HepG2 (cell line): ENCODE measurements at regions not wholly inside any gene's neighbourhood (a gene's known extent, or its start where the extent isn't known, plus 50 kb on each side); places are given as distances from the start of the nearest gene placed in this dataset.

ENCODE experiments used
- ATAC-seq: fragments of 200-7000 bp; cut with Tn5 transposase; 3 replicates; pipeline ENCODE4 v1.9.1; 2020; ENCODE audit warnings: mild to moderate bottlenecking, moderate library complexity
- BruUV-seq: library from RNA; stranded (reverse); fragments of 400-500 nt; replicated peaks from 2 replicates; lab custom pipeline; 2021; lab: Mats Ljungman, UMichigan
- CTCF ChIA-PET: fragments of 300-600 bp; formaldehyde crosslinking; extraction: SDS; loops from one replicate; lab custom pipeline; 2021; ENCODE audit warnings: low total read pairs, inconsistent platforms, low intra/inter-chr PET ratio; lab: Yijun Ruan, JAX
- POLR2A ChIA-PET: fragments of 350-600 bp; sonication (Branson Sonifier 250); formaldehyde crosslinking; loops from one replicate; lab custom pipeline; 2020; ENCODE audit warnings: antibody characterized with exemption, inconsistent platforms; lab: Yijun Ruan, JAX
- DNase-seq: peaks from one replicate; pipeline ENCODE4 v3.0.0-alpha.2; 2015; ENCODE audit warnings: low spot score
- FAIRE-seq: peaks from 3 replicates; lab custom pipeline; 2011; peaks lifted over from hg19 to GRCh38; lab: Jason Lieb, UNC
- H2AFZ ChIP-seq: one replicate; pipeline ENCODE4 v1.6.1; 2011; ENCODE audit warnings: low read length, inconsistent platforms
- H3K27ac ChIP-seq: fragments of 300-600 bp; 3 replicates; pipeline ENCODE4 v1.8.0; 2011; ENCODE audit warnings: mixed run types, mild to moderate bottlenecking, mixed read lengths, low read length, inconsistent platforms; ENCODE audit not compliant: insufficient read depth; ENCODE audit errors: extremely low read length
- H3K27me3 ChIP-seq, 2 experiments: fragments of 200-600 bp in 1 of 2; 2 replicates in 1 of 2; 3 replicates in 1 of 2; pipeline versions ENCODE4 v1.6.0 to v1.8.0; 2011; ENCODE audit warnings: low read length in 2 of 2, mild to moderate bottlenecking in 2 of 2, moderate library complexity in 2 of 2, inconsistent platforms in 1 of 2; ENCODE audit not compliant: insufficient read depth in 2 of 2, control insufficient read depth in 1 of 2
- H3K36me3 ChIP-seq, 2 experiments: fragments of 200-600 bp in 1 of 2; replicated peaks in 1 of 2; 2 replicates in 1 of 2; 3 replicates in 1 of 2; pipeline versions ENCODE4 v1.5.1 to v1.8.0; 2011; ENCODE audit warnings: low read length in 2 of 2, inconsistent platforms in 1 of 2; ENCODE audit not compliant: insufficient read depth in 2 of 2, control insufficient read depth in 1 of 2
- H3K4me1 ChIP-seq: 2 replicates; pipeline ENCODE4 v1.5.1; 2012; ENCODE audit warnings: low read length, inconsistent platforms; ENCODE audit not compliant: insufficient read depth
- H3K4me2 ChIP-seq: 2 replicates; pipeline ENCODE4 v1.6.0; 2011; ENCODE audit warnings: low read depth, low read length, inconsistent platforms
- H3K4me3 ChIP-seq, 3 experiments: fragments of 200-600 bp in 1 of 3; sonication (generic), shearing (Covaris generic) in 1 of 3; replicated peaks in 1 of 3; 2 replicates each; pipeline ENCODE4 v1.5.1; 2011 to 2016; ENCODE audit warnings: low read length in 3 of 3, inconsistent platforms in 2 of 3, low read depth in 2 of 3, mild to moderate bottlenecking in 2 of 3, control low read depth in 1 of 3, mixed read lengths in 1 of 3; ENCODE audit not compliant: insufficient read depth in 1 of 3
- H3K79me2 ChIP-seq: one replicate; pipeline ENCODE4 v1.6.1; 2011; ENCODE audit warnings: low read length, inconsistent platforms; ENCODE audit not compliant: insufficient read depth
- H3K9ac ChIP-seq: 2 replicates; pipeline ENCODE4 v1.6.0; 2011; ENCODE audit warnings: mild to moderate bottlenecking, low read depth, low read length, inconsistent platforms; ENCODE audit not compliant: insufficient read depth
- H3K9me3 ChIP-seq: 2 replicates; pipeline ENCODE4 v1.5.1; 2012; ENCODE audit warnings: mild to moderate bottlenecking, low read length
- H4K20me1 ChIP-seq: 2 replicates; pipeline ENCODE4 v1.6.0; 2011; ENCODE audit warnings: inconsistent platforms, mild to moderate bottlenecking, low read length, moderate library complexity; ENCODE audit not compliant: insufficient read depth
- DR1 ChIP-seq: sonication (generic); formaldehyde crosslinking; IDR thresholded peaks from 2 replicates; pipeline ENCODE4 v1.8.0; 2021; ENCODE audit warnings: mild to moderate bottlenecking, missing genetic modification reagents, inconsistent platforms
- ESRRA ChIP-seq: sonication (generic); formaldehyde crosslinking; IDR thresholded peaks from 2 replicates; pipeline ENCODE4 v1.5.1; 2020; ENCODE audit warnings: mild to moderate bottlenecking, low read depth, missing genetic modification reagents
- GMEB1 ChIP-seq: sonication (generic); formaldehyde crosslinking; IDR thresholded peaks from 2 replicates; pipeline ENCODE4 v1.5.1; 2020; ENCODE audit warnings: missing genetic modification reagents, mild to moderate bottlenecking, borderline replicate concordance
- JUN ChIP-seq: sonication (generic); formaldehyde crosslinking; IDR thresholded peaks from 2 replicates; pipeline ENCODE4 v1.4.0; 2020; ENCODE audit warnings: mild to moderate bottlenecking, missing genetic modification reagents
- RBM39 ChIP-seq: fragments of 200-400 bp; formaldehyde crosslinking; IDR thresholded peaks from one replicate; pipeline ENCODE4 v1.6.1; 2018; ENCODE audit warnings: antibody characterized with exemption, mild to moderate bottlenecking, low read depth, low read length; ENCODE audit not compliant: poor library complexity, severe bottlenecking
- SAP130 ChIP-seq: IDR thresholded peaks from 2 replicates; pipeline ENCODE4 v1.6.1; 2016; ENCODE audit warnings: low read depth
- SMAD9 ChIP-seq: sonication (generic); formaldehyde crosslinking; IDR thresholded peaks from 2 replicates; pipeline ENCODE4 v1.5.1; 2020; ENCODE audit warnings: mild to moderate bottlenecking, missing genetic modification reagents
- ZNF256 ChIP-seq: sonication (generic); formaldehyde crosslinking; conservative IDR thresholded peaks from 2 replicates; pipeline ENCODE4 v1.4.0; 2020; ENCODE audit warnings: missing genetic modification reagents
- ZNF318 ChIP-seq: sonication (generic); formaldehyde crosslinking; IDR thresholded peaks from 2 replicates; pipeline ENCODE4 v1.4.0; 2020; ENCODE audit warnings: mild to moderate bottlenecking, missing genetic modification reagents
- ZNF446 ChIP-seq: sonication (generic); formaldehyde crosslinking; IDR thresholded peaks from 2 replicates; pipeline ENCODE4 v1.5.0; 2020; ENCODE audit warnings: mild to moderate bottlenecking, missing genetic modification reagents
- ZNF639 ChIP-seq: conservative IDR thresholded peaks from 2 replicates; pipeline ENCODE4 v1.6.1; 2018; ENCODE audit warnings: missing genetic modification reagents
- WGBS: methylation state at CpG from one replicate; pipeline ENCODE4 v1.1.6; 2017; ENCODE audit warnings: low lambda C conversion rate; 5-methylcytosine and 5-hydroxymethylcytosine counted together
- in situ Hi-C: cut with HindIII; loops from 2 replicates; pipeline ENCODE4 v1.10.0; 2017; ENCODE audit warnings: low pct_unique_long_range_greater_than_20kb; ENCODE audit not compliant: extremely low pct_ligation_motif_present
- intact Hi-C: fragments of 100-400 bp; cut with micrococcal nuclease; formaldehyde crosslinking; loops from one replicate; pipeline ENCODE4 v1.10.0; 2022; ENCODE audit not compliant: unreplicated experiment

- TF ChIP-seq GMEB1 (CRISPR knock-in tag) (no peak), JUN (no peak), SAP130 (no peak), ZNF639 (CRISPR knock-in tag) (no peak)
These were observed 278.3 kb downstream of the SPRY1 start (continued) for GRCh38 chr4:123674762-123675465.

- CTCF ChIA-PET = no interaction called here
- FAIRE-seq = no peak
- no peak for DNase-seq
- no peaks in the 10 kb centered on the region for H4K20me1 ChIP-seq
- no peak overlapping the region for H3K9ac ChIP-seq
- intact Hi-C loops (no loop called here), in situ Hi-C loops (no loop called here)
- H3K9me3 ChIP-seq = no peaks in the 10 kb centered on the region
- no TSS peak for BruUV-seq
- ATAC-seq = no peak
- POLR2A ChIA-PET = no interaction called here
- H3K27ac ChIP-seq = no peak overlapping the region
- H3K4me3 ChIP-seq = no peak overlapping the region
- H3K4me2 ChIP-seq = no peak overlapping the region
- no peaks in the 10 kb centered on the region for H3K79me2 ChIP-seq
- H3K4me1 ChIP-seq = no peaks in the 10 kb centered on the region
- WGBS = 100% methylated on average over 1 of the region's 1 CpG
- H2AFZ ChIP-seq = no peak overlapping the region
- TF ChIP-seq DR1 (no peak), ESRRA (CRISPR knock-in tag) (no peak), ZNF318 (no peak), ZNF256 (CRISPR knock-in tag) (no peak), ZNF446 (no peak), SMAD9 (CRISPR knock-in tag) (no peak), RBM39 (no peak)
- TF ChIP-seq, all 625 proteins: peak for 0
- no peaks in the 10 kb centered on the region; a peak in 1 of 5 replicates for H3K36me3 ChIP-seq
- no peaks in the 10 kb centered on the region for H3K27me3 ChIP-seq
These were observed 279.0 kb downstream of the SPRY1 start for GRCh38 chr4:123675567-123675966.
